ENCODE measurements at regions not wholly inside any gene's neighbourhood (a gene's known extent, or its start where the extent isn't known, plus 50 kb on each side); places are given as distances from the start of the nearest gene placed in this dataset.
A peak's percentile ranks its signal among the peaks of the same experiment; 100 is the strongest.

DNA sequence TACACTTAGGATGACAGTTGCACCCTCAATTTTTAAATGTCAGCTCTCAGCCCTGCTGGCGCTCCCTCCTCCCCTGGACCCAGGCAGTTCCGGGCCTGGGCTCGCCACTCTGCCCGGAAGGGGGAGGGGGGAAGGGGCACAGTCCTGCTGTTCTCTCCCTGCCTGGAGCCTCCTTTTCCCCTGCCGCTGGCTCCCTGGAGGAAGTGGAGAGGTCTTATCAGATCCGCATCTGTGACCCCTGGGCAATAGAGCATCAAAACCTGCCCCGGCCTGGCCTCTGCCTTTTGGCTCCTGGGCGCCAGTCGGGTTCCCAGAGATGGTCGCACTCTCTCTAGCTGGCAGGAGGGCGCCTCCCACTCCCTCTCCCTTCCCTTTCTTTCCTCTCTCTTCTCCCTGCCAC, 149.3 kb downstream of the IRF8 start:
- H3K4me3 ChIP-seq (ENCODE audit: low read depth, low read length), result no peak overlapping the region
- TF ChIP-seq, protein P1, sequence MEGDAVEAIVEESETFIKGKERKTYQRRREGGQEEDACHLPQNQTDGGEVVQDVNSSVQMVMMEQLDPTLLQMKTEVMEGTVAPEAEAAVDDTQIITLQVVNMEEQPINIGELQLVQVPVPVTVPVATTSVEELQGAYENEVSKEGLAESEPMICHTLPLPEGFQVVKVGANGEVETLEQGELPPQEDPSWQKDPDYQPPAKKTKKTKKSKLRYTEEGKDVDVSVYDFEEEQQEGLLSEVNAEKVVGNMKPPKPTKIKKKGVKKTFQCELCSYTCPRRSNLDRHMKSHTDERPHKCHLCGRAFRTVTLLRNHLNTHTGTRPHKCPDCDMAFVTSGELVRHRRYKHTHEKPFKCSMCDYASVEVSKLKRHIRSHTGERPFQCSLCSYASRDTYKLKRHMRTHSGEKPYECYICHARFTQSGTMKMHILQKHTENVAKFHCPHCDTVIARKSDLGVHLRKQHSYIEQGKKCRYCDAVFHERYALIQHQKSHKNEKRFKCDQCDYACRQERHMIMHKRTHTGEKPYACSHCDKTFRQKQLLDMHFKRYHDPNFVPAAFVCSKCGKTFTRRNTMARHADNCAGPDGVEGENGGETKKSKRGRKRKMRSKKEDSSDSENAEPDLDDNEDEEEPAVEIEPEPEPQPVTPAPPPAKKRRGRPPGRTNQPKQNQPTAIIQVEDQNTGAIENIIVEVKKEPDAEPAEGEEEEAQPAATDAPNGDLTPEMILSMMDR (IDR thresholded peaks at IDR 0.05; ENCODE audit: low read depth, low read length, missing control alignments), result no peak
- no peak for DNase-seq (ENCODE audit: low read depth)

- TF ChIP-seq, protein P1 (IDR thresholded peaks at IDR 0.05; ENCODE audit: low read depth, low read length, missing control alignments), result peak; percentile 34
- H3K4me3 ChIP-seq (ENCODE audit: low read depth, low read length), result no peak overlapping the region
- DNase-seq (ENCODE audit: low read depth), result no peak
Measured at GRCh38 chr16:86048882-86049585, 150.1 kb downstream of the IRF8 start.

GRCh38 chr16:86049641-86050040, 150.7 kb downstream of the IRF8 start:
- TF ChIP-seq, protein P1 (IDR thresholded peaks at IDR 0.05; ENCODE audit: low read depth, low read length, missing control alignments), result no peak
- no peak overlapping the region for H3K4me3 ChIP-seq (ENCODE audit: low read depth, low read length)
- no peak for DNase-seq (ENCODE audit: low read depth)

DNA sequence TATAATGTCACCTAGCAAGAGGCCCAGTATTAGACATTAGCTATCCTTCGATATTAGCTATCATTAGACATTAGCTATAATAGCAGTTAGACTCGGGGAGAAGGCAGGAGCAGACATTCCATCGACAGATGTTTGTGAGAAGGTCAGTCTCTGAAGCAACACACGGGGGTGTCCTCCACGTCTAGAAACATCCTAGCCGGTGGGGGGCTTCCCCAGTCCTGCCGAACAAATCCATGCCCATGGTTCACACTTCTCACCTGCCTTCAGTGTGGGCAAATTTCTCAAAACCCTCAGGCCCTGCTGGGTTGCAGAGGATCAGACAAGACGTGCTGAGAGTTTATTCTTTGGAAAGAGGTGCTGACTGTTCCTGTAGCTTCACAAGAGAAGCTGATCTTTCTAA, 151.1 kb downstream of the IRF8 start:
- TF ChIP-seq, protein P1 (IDR thresholded peaks at IDR 0.05; ENCODE audit: low read depth, low read length, missing control alignments), result no peak
- DNase-seq (ENCODE audit: low read depth), result no peak
- H3K4me3 ChIP-seq (ENCODE audit: low read depth, low read length), result no peak overlapping the region

DNA sequence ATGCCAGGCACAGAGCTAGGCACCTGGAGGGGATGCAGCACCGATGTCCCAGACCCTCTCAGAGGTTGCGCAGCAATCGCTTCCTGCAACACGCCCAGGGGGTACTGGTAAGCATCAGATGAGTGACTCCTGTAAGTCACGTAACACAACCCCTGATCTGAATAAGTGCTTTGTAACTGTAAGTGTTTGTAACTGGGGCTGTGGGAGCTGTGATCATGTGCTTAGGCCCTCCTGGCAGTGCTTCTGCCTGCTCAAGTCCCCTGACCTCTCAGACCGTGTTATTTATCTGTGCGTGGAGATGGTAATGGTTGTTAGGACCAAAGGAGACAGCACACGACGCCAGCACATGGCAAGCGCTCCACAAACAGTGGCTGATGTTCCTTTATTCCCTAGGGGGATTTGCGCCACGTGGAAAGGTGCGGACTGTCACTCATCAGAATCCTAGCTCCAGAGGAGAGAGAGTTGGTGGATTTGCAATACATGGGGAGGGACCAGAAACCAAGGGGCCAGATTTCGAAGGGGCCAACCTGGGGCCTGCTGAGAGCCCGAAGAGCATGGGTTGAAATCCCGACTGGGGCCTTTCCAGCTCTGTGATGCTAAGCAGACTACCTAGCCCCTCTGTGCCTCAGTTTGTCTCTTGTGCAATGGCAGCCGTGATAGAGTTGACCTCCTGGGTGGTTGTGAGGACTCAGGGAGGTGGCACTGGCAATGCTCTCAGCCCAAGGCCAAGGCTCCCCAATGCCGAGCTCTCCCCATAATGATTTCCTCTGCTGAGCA, 151.8 kb downstream of the IRF8 start:
- no peak for DNase-seq (ENCODE audit: low read depth)
- no peak overlapping the region for H3K4me3 ChIP-seq (ENCODE audit: low read depth, low read length)
- TF ChIP-seq, protein P1 (IDR thresholded peaks at IDR 0.05; ENCODE audit: low read depth, low read length, missing control alignments), result no peak

DNA sequence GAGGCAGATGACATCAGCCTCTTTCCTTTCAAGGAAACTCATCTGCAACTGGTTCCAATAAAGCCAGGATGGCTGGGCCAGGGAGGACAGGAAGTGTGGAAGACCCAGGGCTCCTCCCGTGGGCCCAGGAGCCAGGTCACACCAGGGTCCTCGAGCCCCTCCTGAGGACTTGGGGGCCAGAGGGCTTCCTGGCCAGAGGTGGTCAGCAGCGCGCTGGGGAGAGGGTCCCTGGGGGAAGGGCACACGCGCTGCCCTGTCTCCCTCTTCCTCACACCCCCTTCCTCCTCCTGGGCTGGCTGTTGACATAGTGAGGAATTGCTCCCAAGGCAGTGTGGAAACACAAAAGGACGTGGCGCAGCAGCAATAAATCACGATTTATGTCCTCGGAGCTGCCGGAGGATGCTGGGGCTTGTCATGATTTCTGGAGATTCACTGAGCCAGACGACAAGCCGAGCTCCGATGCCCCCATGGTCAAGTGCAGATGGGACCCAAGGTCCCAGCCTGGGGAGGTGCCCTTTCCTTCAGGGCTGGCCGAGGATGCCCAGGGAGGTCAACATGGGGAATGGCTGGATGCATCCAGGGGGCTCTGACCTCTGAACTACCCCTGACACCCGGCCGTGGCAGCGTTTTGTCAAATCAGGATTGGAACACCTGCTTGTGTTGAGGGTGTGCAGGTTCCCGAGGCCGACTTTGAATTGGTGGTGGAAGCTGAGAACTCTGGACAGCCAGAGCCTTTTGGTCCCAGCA, 152.6 kb downstream of the IRF8 start:
- TF ChIP-seq, protein P1 (IDR thresholded peaks at IDR 0.05; ENCODE audit: low read depth, low read length, missing control alignments), result no peak
- no peak for DNase-seq (ENCODE audit: low read depth)
- no peak overlapping the region for H3K4me3 ChIP-seq (ENCODE audit: low read depth, low read length)

Measured in GM12864 (cell line).